ENCODE measurements at regions not wholly inside any gene's neighbourhood (a gene's known extent, or its start where the extent isn't known, plus 50 kb on each side); places are given as distances from the start of the nearest gene placed in this dataset.
A peak's percentile ranks its signal among the peaks of the same experiment; 100 is the strongest.

GRCh38 chr18:59835605-59836379, 64.0 kb upstream of the PMAIP1 start:
- Histone ChIP-seq H3K27me3 (ENCODE audit: control insufficient read depth, insufficient read depth, low read length) (no peaks in the 10 kb centered on the region), H3K9ac (ENCODE audit: low read length in 3 of 3) (no peak overlapping the region), H3K4me1 (ENCODE audit: control insufficient read depth in 2 of 3, insufficient read depth in 2 of 3, low read depth in 1 of 3, low read length in 3 of 3) (no peaks in the 10 kb centered on the region), H3K36me3 (ENCODE audit: control insufficient read depth in 2 of 3, insufficient read depth in 3 of 3, low read length in 3 of 3) (no peaks in the 10 kb centered on the region), H3K27ac (ENCODE audit: low read depth in 2 of 2, low read length in 2 of 2) (no peak overlapping the region), H3K4me3 (ENCODE audit: low read length in 3 of 3) (no peak overlapping the region), H3K9me3 (ENCODE audit: control insufficient read depth in 2 of 3, insufficient read depth in 1 of 3, low read length in 3 of 3) (no peaks in the 10 kb centered on the region)
- FAIRE-seq (no peak), DNase-seq (peak in 3 of 5 donors; percentile 36 to 38 (median 36))
- intact Hi-C loops (cut with DNase I): no loop called here
- TF ChIP-seq, protein P1, sequence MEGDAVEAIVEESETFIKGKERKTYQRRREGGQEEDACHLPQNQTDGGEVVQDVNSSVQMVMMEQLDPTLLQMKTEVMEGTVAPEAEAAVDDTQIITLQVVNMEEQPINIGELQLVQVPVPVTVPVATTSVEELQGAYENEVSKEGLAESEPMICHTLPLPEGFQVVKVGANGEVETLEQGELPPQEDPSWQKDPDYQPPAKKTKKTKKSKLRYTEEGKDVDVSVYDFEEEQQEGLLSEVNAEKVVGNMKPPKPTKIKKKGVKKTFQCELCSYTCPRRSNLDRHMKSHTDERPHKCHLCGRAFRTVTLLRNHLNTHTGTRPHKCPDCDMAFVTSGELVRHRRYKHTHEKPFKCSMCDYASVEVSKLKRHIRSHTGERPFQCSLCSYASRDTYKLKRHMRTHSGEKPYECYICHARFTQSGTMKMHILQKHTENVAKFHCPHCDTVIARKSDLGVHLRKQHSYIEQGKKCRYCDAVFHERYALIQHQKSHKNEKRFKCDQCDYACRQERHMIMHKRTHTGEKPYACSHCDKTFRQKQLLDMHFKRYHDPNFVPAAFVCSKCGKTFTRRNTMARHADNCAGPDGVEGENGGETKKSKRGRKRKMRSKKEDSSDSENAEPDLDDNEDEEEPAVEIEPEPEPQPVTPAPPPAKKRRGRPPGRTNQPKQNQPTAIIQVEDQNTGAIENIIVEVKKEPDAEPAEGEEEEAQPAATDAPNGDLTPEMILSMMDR (IDR thresholded peaks at IDR 0.05; ENCODE audit: borderline replicate concordance, extremely low read depth, insufficient read depth): no peak

DNA sequence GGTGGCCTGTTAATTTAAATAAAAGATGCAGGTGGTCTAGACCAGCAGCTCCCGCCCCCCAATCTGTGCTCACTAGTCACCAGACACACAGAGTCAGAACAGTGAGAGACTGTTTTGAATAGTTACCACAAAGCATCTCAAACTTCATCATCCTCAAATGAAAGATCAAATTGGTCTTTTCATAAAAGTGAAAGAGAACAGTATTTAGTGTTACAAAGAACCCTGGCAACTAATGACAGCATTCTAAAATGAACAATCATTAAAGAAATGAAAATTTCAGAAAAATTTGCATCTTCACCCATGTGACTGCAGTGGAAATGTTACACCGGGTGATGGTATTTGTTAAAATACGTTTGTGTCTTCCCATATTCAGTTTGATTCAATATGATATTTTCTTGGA, 65.5 kb upstream of the PMAIP1 start:
- no peak for DNase-seq
- TF ChIP-seq, protein P1 (IDR thresholded peaks at IDR 0.05; ENCODE audit: borderline replicate concordance, extremely low read depth, insufficient read depth): no peak
- intact Hi-C loops (cut with DNase I): no loop called here
- H3K27me3 ChIP-seq (ENCODE audit: control insufficient read depth, insufficient read depth, low read length): no peaks in the 10 kb centered on the region
- FAIRE-seq: no peak
- no peaks in the 10 kb centered on the region for H3K4me1 ChIP-seq (ENCODE audit: control insufficient read depth in 2 of 3, insufficient read depth in 2 of 3, low read depth in 1 of 3, low read length in 3 of 3)
- no peak overlapping the region for H3K9ac ChIP-seq (ENCODE audit: low read length in 3 of 3)
- H3K4me3 ChIP-seq (ENCODE audit: low read length in 3 of 3): no peak overlapping the region
- no peaks in the 10 kb centered on the region for H3K9me3 ChIP-seq (ENCODE audit: control insufficient read depth in 2 of 3, insufficient read depth in 1 of 3, low read length in 3 of 3)
- H3K36me3 ChIP-seq (ENCODE audit: control insufficient read depth in 2 of 3, insufficient read depth in 3 of 3, low read length in 3 of 3): no peaks in the 10 kb centered on the region
- H3K27ac ChIP-seq (ENCODE audit: low read depth in 2 of 2, low read length in 2 of 2): no peak overlapping the region

DNA sequence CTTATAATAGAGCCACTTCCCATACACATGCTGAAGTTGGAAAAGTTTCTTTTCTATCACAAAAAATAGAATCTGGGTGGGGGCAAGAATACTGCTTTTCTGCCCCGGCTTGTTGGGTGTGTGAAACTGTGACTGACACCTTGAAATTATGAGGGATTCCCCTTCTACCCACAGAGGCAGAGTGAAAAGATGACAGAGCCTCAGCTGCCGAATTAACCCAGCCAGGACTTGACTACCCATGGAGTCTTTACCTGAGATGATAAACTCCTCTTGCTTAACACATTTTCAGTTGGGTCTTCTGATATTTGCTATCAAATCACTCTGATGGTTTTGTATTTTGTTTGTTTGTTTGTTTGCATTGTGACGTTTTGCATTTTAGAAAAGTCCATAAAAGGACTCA, 66.0 kb upstream of the PMAIP1 start:
- H3K4me3 ChIP-seq (ENCODE audit: low read length in 3 of 3): no peak overlapping the region
- H3K36me3 ChIP-seq (ENCODE audit: control insufficient read depth in 2 of 3, insufficient read depth in 3 of 3, low read length in 3 of 3): no peaks in the 10 kb centered on the region
- DNase-seq (no peak), FAIRE-seq (no peak)
- H3K9me3 ChIP-seq (ENCODE audit: control insufficient read depth in 2 of 3, insufficient read depth in 1 of 3, low read length in 3 of 3): no peaks in the 10 kb centered on the region
- no peak overlapping the region for H3K9ac ChIP-seq (ENCODE audit: low read length in 3 of 3)
- H3K4me1 ChIP-seq (ENCODE audit: control insufficient read depth in 2 of 3, insufficient read depth in 2 of 3, low read depth in 1 of 3, low read length in 3 of 3): no peaks in the 10 kb centered on the region
- TF ChIP-seq, protein P1 (IDR thresholded peaks at IDR 0.05; ENCODE audit: borderline replicate concordance, extremely low read depth, insufficient read depth): no peak
- H3K27me3 ChIP-seq (ENCODE audit: control insufficient read depth, insufficient read depth, low read length): no peaks in the 10 kb centered on the region
- H3K27ac ChIP-seq (ENCODE audit: low read depth in 2 of 2, low read length in 2 of 2): no peak overlapping the region
- intact Hi-C loops (cut with DNase I): no loop called here
